IMR-90 (cell line): ENCODE measurements at regions not wholly inside any gene's neighbourhood (a gene's known extent, or its start where the extent isn't known, plus 50 kb on each side); places are given as distances from the start of the nearest gene placed in this dataset.

ENCODE experiments used
- ATAC-seq: fragments of 200-7000 bp; cut with Tn5 transposase; 2 replicates; pipeline ENCODE4 v1.9.1; 2020; ENCODE audit warnings: low read depth, mild to moderate bottlenecking, moderate library complexity
- BruUV-seq: library from RNA; stranded (reverse); fragments of 400-500 nt; replicated peaks from 2 replicates; lab custom pipeline; 2021; lab: Mats Ljungman, UMichigan
- CTCF ChIA-PET: fragments of 300-600 bp; formaldehyde crosslinking; extraction: SDS; loops from one replicate; lab custom pipeline; 2021; ENCODE audit warnings: antibody characterized with exemption; lab: Yijun Ruan, JAX
- POLR2A ChIA-PET: fragments of 300-600 bp; sonication (Branson Sonifier 250); formaldehyde crosslinking; loops from one replicate; lab custom pipeline; 2022; ENCODE audit warnings: antibody characterized with exemption; ENCODE audit not compliant: unreplicated experiment; lab: Charles Lee
- DNase-seq: peaks from one replicate; pipeline ENCODE4 v3.0.0; 2013
- H2AFZ ChIP-seq: replicated peaks from 2 replicates; pipeline ENCODE3; 2013; ENCODE audit warnings: low read length, mild to moderate bottlenecking; ENCODE audit not compliant: poor library complexity
- H2AK5ac ChIP-seq: 2 replicates; pipeline ENCODE4 v1.6.1; 2013; ENCODE audit warnings: low read depth, low read length, inconsistent platforms
- H2AK9ac ChIP-seq: replicated peaks from 2 replicates; pipeline ENCODE3; 2013; ENCODE audit warnings: mild to moderate bottlenecking, low read depth, low read length, moderate library complexity; ENCODE audit not compliant: poor library complexity
- H2BK120ac ChIP-seq: 2 replicates; pipeline ENCODE4 v1.6.1; 2013; ENCODE audit warnings: low read depth, low read length, inconsistent platforms
- H2BK15ac ChIP-seq: 3 replicates; pipeline ENCODE4 v1.6.1; 2013; ENCODE audit warnings: low read depth, low read length, inconsistent platforms
- H2BK20ac ChIP-seq: 2 replicates; pipeline ENCODE4 v1.6.1; 2013; ENCODE audit warnings: low read depth, mild to moderate bottlenecking, inconsistent platforms, low read length, moderate library complexity
- H2BK5ac ChIP-seq: 2 replicates; pipeline ENCODE4 v1.6.1; 2013; ENCODE audit warnings: mild to moderate bottlenecking, low read depth, low read length, inconsistent platforms; ENCODE audit not compliant: poor library complexity, severe bottlenecking
- H3K14ac ChIP-seq: replicated peaks from 2 replicates; pipeline ENCODE4 v1.6.1; 2013; ENCODE audit warnings: low read depth, low read length, inconsistent platforms
- H3K18ac ChIP-seq: 2 replicates; pipeline ENCODE4 v1.6.1; 2013; ENCODE audit warnings: low read depth, low read length, control low read depth
- H3K23ac ChIP-seq: 2 replicates; pipeline ENCODE4 v1.6.1; 2013; ENCODE audit warnings: low read depth, low read length, inconsistent platforms
- H3K27ac ChIP-seq: 2 replicates; pipeline ENCODE4 v1.5.1; 2013; ENCODE audit warnings: mild to moderate bottlenecking, control low read depth, low read length; ENCODE audit not compliant: insufficient read depth
- H3K27me3 ChIP-seq: 2 replicates; pipeline ENCODE4 v1.6.1; 2013; ENCODE audit warnings: low read length; ENCODE audit not compliant: control insufficient read depth, insufficient read depth
- H3K36me3 ChIP-seq: 2 replicates; pipeline ENCODE4 v1.6.1; 2013; ENCODE audit warnings: low read length, mixed read lengths; ENCODE audit not compliant: control insufficient read depth, insufficient read depth
- H3K4ac ChIP-seq: 2 replicates; pipeline ENCODE4 v1.6.1; 2013; ENCODE audit warnings: low read depth, low read length, inconsistent platforms
- H3K4me1 ChIP-seq: 2 replicates; pipeline ENCODE4 v1.6.1; 2013; ENCODE audit warnings: low read length, mixed read lengths; ENCODE audit not compliant: control insufficient read depth, insufficient read depth
- H3K4me2 ChIP-seq: 2 replicates; pipeline ENCODE4 v1.6.1; 2013; ENCODE audit warnings: low read depth, mild to moderate bottlenecking, control low read depth, low read length, moderate library complexity
- H3K4me3 ChIP-seq: 2 replicates; pipeline ENCODE4 v1.5.1; 2013; ENCODE audit warnings: low read depth, mild to moderate bottlenecking, control low read depth, low read length, moderate library complexity; ENCODE audit not compliant: insufficient read depth
- H3K56ac ChIP-seq: 2 replicates; pipeline ENCODE4 v1.6.1; 2013; ENCODE audit warnings: low read length, inconsistent platforms; ENCODE audit not compliant: insufficient read depth; ENCODE audit errors: extremely low read depth
- H3K79me1 ChIP-seq, 2 experiments: 2 replicates each; pipeline ENCODE4 v1.6.1; 2013; ENCODE audit warnings: low read length in 2 of 2, inconsistent platforms in 1 of 2, low read depth in 1 of 2
- H3K9ac ChIP-seq: 2 replicates; pipeline ENCODE4 v1.6.1; 2013; ENCODE audit warnings: low read depth, low read length, control low read depth
- H3K9me1 ChIP-seq: 2 replicates; pipeline ENCODE4 v1.6.1; 2013; ENCODE audit warnings: low read length, inconsistent platforms; ENCODE audit not compliant: insufficient read depth
- H3K9me3 ChIP-seq: 2 replicates; pipeline ENCODE4 v1.6.1; 2013; ENCODE audit warnings: low read length; ENCODE audit not compliant: control insufficient read depth, insufficient read depth
- H4K20me1 ChIP-seq: 2 replicates; pipeline ENCODE4 v1.6.1; 2013; ENCODE audit warnings: low read length, inconsistent platforms; ENCODE audit not compliant: insufficient read depth
- H4K5ac ChIP-seq: 2 replicates; pipeline ENCODE4 v1.6.1; 2013; ENCODE audit warnings: mild to moderate bottlenecking, low read depth, low read length, control low read depth
- H4K8ac ChIP-seq, 2 experiments: 2 replicates each; pipeline ENCODE4 v1.6.1; 2013; ENCODE audit warnings: low read depth in 2 of 2, low read length in 2 of 2, control low read depth in 1 of 2, inconsistent platforms in 1 of 2
- H4K91ac ChIP-seq: 2 replicates; pipeline ENCODE4 v1.6.1; 2013; ENCODE audit warnings: low read depth, low read length, inconsistent platforms; ENCODE audit not compliant: insufficient read depth
- CEBPB ChIP-seq: IDR thresholded peaks from 2 replicates; pipeline ENCODE4 v1.6.1; 2012; ENCODE audit warnings: low read depth, low read length, improper control_type of control experiment
- CHD1 ChIP-seq: IDR thresholded peaks from 2 replicates; pipeline ENCODE4 v1.6.1; 2012; ENCODE audit warnings: low read depth, low read length, improper control_type of control experiment
- MAZ ChIP-seq: IDR thresholded peaks from 2 replicates; pipeline ENCODE4 v1.6.1; 2012; ENCODE audit warnings: low read depth, mild to moderate bottlenecking, low read length, improper control_type of control experiment, moderate library complexity, borderline replicate concordance
- MXI1 ChIP-seq: IDR thresholded peaks from 2 replicates; pipeline ENCODE4 v1.6.1; 2012; ENCODE audit warnings: low read depth, mild to moderate bottlenecking, low read length, moderate library complexity, borderline replicate concordance
- NFE2L2 ChIP-seq: fragments of 150-350 bp; IDR thresholded peaks from 2 replicates; pipeline ENCODE4 v1.6.1; 2016; ENCODE audit warnings: low read depth, mild to moderate bottlenecking, low read length
- POLR2A ChIP-seq: IDR thresholded peaks from 2 replicates; pipeline ENCODE4 v1.6.1; 2012; ENCODE audit warnings: mild to moderate bottlenecking, low read depth, low read length
- SMC3 ChIP-seq: fragments of 150-350 bp; IDR thresholded peaks from 2 replicates; pipeline ENCODE4 v1.6.1; 2016; ENCODE audit warnings: low read depth, mild to moderate bottlenecking, antibody characterized with exemption, low read length, moderate library complexity
- WGBS, 2 experiments: methylation state at CpG; one replicate each; pipeline versions ENCODE4 v1.1.5 to v1.1.7; 2013; ENCODE audit warnings: missing lambda C conversion rate in 2 of 2; ENCODE audit not compliant: insufficient read length in 1 of 2; ENCODE audit errors: extremely low coverage in 2 of 2; 5-methylcytosine and 5-hydroxymethylcytosine counted together
- dilution Hi-C: fragments of 300-500 bp; cut with HindIII; formaldehyde crosslinking; loops from one replicate; pipeline ENCODE4 v1.14.3; 2018; ENCODE audit warnings: low sequenced_read_pairs; ENCODE audit not compliant: unreplicated experiment
- in situ Hi-C: fragments of 300-500 bp; cut with MboI; formaldehyde crosslinking; loops from 3 replicates; pipeline ENCODE4 v1.14.3; 2019; ENCODE audit warnings: low sequenced_read_pairs, inconsistent platforms, mixed read lengths
- intact Hi-C: fragments of 100-400 bp; cut with micrococcal nuclease; formaldehyde crosslinking; loops from 2 replicates; pipeline ENCODE4 v1.10.0; 2022

- Histone ChIP-seq H3K4me2 (peak overlapping the region; percentile 28; the same call in 1 of the 2 replicates), H3K4me1 (peaks cover 2% of the 10 kb centered on the region; the same call in 1 of the 2 replicates), H3K9ac (no peak overlapping the region), H3K18ac (no peak overlapping the region), H2BK120ac (no peak overlapping the region), H4K5ac (no peak overlapping the region), H3K4ac (no peak overlapping the region), H2AK9ac (no peak overlapping the region), H2AFZ (no peak overlapping the region), H4K8ac (no peak overlapping the region), H3K9me3 (no peaks in the 10 kb centered on the region), H2BK5ac (no peak overlapping the region), H3K23ac (no peak overlapping the region), H2AK5ac (no peak overlapping the region), H3K27ac (no peak overlapping the region), H2BK20ac (no peak overlapping the region), H3K14ac (no peak overlapping the region), H2BK15ac (no peak overlapping the region), H4K20me1 (no peaks in the 10 kb centered on the region), H3K27me3 (no peaks in the 10 kb centered on the region), H3K79me1 (no peaks in the 10 kb centered on the region), H4K91ac (no peak overlapping the region), H3K56ac (no peak overlapping the region), H3K4me3 (no peak overlapping the region), H3K36me3 (no peaks in the 10 kb centered on the region), H3K9me1 (no peaks in the 10 kb centered on the region; the same call in 1 of the 2 replicates)
- in situ Hi-C loops: no loop called here
- CTCF ChIA-PET: no interaction called here
- ATAC-seq: peak; percentile 70
- no CpG with 5 or more reads among the region's 3 CpGs for WGBS, 2 experiments
- dilution Hi-C loops: no loop called here
- BruUV-seq: no TSS peak
- TF ChIP-seq MXI1 (no peak), POLR2A (no peak), CHD1 (no peak), MAZ (no peak), NFE2L2 (no peak), SMC3 (no peak), CEBPB (peak; percentile 33; the same call in 1 of the 2 replicates)
- DNase-seq: peak; percentile 77
- intact Hi-C loops: no loop called here
- POLR2A ChIA-PET: no interaction called here
Observed at GRCh38 chr2:147789720-147790119, 55.1 kb upstream of the ACVR2A start.
